GM21515 (cell line): ENCODE measurements at regions not wholly inside any gene's neighbourhood (a gene's known extent, or its start where the extent isn't known, plus 50 kb on each side); places are given as distances from the start of the nearest gene placed in this dataset.
"Not testable (repeated sequence)": the region's sequence is repeated elsewhere in the genome, so short reads cannot be mapped to it uniquely, and the experiment has no call there.

Experiments used
- ATAC-seq: cut with Tn5 transposase; IDR thresholded peaks from one replicate; pipeline ENCODE4 v1.9.1; 2021; ENCODE audit not compliant: unreplicated experiment

DNA sequence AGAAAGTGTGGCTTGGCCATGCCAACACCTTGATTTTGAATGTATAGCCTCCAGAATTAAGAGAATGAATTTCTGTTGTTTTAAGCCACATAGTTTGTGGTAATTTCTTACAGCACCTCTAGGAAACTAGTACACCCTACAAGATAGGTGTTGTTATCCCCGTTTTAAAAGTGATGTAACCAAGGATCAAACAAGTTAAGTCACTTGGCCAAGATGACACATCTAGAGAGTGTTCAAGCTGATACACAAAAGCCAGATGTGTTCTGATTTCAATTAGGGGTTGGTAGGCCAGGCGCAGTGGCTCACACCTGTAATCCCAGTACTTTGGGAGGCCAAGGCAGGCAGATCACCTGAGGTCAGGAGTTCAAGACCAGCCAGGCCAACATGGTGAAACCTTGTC is 396.5 kb upstream of the SOX9 start:
- no peak for ATAC-seq

DNA sequence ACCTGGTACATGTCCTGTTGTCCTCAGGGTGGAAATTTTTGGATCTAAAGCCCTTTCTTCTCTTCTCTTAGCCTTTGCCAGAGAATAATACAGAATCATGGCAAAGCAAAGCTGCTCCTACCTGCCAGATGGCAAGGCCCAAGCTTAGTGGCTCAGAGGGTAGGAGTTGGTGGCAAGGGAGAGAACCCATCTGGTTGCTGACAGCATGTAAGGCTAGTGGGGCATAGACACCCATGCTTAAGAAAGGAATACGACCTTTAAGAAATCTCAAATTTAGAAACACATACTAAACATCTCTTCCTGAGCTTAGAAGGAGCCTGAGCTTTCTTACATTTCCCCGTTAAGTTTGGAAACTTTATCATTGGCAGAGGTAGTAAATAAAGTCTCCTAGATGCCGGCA is 395.0 kb upstream of the SOX9 start:
- no peak for ATAC-seq

DNA sequence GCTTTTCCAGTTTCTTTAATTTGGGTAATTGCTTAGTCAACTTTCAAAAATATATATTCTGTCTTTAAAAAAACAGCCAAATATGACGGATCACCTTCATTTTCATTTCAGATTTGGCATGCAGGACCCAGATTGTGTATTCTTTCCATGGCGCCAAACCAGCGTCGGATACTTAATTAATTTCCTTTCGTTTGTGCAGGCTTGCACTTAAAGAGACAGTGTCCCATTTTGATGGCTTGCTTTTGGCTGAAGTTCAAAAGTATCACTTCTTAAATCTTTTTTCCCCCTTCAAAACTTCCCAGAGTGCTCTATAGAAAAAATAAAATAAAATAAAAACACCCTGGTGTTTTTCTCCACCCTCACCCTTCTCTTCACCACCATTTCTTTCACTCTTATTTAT is 394.5 kb upstream of the SOX9 start:
- ATAC-seq = no peak

DNA sequence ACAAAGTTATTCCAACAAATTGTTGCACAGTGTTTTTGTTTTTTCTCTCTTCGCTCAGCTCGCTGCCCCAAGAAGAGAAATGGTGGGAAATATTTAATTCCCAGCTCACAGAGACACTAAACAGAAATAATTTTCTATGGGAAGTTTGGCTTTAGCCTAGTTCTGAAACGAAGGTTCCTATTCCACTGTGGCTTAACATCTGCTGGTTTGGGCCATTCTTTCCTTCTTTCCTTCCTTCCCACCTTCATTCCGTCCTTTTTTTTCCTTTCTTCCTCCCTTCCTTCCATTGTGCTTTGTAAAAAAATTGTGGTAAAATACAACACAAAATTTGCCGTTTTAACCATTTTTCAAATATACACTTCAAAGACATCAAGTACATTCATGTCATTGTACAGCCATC is 393.5 kb upstream of the SOX9 start:
- ATAC-seq = no peak

DNA sequence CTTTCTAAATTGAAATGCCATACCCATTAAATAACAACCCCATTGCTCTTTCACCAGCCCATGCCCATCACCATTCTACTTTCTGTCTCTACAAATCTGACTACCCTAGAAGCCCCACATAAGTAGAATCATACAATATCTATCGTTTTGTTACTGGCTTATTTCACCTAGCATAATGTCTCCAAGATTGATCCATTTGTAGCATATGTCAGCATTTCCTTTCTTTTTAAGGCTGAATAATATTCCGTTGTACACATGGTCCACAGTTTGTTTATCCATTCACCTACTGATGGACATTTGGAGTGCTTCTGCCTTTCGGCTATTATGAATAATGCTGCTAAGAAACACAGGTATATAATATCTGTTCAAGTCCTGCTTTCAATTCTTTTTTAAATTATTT is 393.1 kb upstream of the SOX9 start:
- ATAC-seq = no peak

DNA sequence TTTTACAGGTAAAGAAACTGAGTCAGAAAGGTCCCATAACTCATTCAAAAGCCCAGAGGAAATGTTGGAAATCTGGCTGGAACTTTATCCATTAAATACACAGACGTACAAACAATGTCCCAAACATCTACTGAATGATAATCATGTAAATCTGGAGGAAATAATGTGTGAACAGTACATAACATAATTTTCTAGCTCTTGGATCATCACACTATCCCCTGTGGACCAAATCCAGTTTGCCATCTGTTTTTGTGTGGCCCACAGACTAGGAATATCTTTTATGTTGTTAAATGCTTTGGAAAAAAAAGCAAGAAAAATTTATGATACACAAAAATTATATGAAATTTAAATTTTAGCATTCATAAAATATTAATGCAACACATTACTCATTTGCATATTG is 389.9 kb upstream of the SOX9 start:
- ATAC-seq = no peak

DNA sequence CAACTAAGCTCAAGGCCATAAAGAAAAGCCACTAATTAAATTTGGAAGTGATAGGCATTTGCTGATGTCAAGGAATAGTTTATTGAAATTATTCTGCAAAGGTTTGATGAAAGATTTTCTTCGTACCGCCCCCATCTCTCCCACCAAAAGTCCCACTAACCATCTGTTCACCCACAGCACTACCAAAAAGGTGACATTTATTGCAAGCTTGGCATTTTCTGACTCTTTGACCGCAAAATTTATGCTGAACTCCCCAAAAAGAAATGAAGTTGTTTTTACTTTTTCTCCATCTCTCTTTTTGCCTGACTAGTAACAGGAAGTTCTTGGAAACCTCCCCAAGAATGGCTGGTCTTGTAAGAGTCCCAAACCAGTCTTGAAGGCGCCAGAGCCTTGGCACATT is 384.9 kb upstream of the SOX9 start:
- ATAC-seq = no peak

DNA sequence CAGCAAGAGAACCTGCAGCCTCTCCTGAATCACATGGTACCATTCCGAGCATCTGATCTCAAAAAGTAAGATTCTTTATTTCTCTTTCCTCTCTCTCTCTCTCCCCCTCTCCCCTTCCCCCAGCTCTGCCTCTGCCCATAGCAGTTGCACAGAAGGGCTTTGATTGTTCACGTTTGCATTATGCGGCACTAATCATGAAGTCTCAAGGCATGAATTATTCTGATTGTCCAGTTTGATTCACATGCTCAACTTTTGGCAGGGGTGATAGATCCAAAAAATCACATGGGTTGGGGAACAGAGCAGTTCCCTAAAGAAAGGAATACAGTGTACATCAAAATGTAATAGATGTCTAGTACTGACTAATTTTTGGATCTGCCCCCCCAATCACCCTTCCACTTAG is 380.0 kb upstream of the SOX9 start:
- no peak for ATAC-seq

DNA sequence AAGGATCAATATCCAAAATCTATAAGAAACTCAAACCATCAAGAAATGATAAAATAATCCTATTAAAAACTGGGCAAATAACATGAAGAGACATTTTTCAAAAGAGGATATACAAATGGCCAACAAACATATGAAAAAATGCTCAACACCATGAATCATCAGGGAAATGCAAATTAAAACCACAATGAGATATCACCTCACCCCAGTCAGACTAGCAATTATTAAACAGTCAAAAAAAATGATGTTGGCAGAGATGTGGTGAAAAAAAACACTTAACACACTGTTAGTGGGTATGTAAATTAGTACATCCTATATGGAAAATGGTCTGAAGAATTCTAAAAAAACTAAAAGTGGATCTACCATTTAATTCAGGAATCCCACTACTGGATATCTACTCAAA is 379.0 kb upstream of the SOX9 start:
- no peak for ATAC-seq

DNA sequence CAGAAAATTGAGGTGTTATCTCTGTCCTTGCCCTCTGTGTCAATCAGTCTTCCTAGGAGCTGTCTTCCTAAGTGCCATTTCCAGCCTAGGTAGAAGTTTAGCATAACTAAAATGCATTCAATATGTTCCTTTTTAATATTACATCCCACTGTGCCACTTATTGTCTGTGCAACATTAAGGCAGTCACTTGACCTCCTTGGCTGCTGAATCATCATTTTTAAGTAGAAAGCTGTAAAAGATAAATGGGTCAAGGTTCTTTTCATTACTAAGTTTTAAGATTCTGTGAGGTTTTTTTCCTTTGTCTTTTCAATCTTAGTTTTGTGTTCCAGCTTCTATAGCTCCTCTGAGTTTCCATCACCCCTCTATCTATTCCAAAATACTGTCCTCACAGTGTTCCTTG is 371.9 kb upstream of the SOX9 start:
- ATAC-seq = no peak

DNA sequence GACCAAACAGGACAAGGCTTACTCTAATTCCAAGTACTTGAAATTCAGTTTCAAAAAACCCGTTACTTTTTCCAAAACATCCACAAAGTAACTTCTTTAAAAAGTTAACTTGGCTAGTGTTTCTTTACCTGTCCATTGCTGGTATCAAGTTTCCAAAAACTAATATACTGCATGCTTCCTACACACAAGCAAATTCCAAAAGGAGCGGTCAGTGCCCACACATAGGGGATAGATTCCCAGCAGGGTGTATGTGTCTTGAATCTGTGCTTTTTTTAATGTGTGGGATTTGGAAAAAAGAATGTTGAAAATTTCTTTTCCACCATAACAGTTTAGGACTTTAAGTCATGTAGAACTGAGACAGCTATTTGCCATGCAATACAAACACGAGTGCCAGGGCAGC is 367.8 kb upstream of the SOX9 start:
- no peak for ATAC-seq

DNA sequence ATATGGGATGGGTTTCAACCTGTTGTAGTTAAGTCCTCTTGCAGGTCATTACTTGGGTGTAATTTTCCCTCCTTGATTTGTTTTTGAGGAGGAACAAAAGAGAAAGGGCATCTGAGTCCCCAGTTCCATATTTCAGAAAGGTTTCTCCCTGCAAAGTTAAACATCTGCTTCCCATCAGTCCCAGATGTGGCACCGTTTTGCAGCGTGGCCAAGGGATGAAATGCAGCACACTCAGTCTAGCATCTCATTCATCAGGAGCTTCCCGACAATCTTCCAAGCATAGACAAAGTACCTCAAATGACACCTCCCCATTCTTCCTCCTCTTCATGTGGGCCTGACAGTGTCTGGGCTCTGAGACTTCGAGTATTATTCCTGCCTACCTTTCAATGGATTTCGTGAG is 363.7 kb upstream of the SOX9 start:
- no peak for ATAC-seq

DNA sequence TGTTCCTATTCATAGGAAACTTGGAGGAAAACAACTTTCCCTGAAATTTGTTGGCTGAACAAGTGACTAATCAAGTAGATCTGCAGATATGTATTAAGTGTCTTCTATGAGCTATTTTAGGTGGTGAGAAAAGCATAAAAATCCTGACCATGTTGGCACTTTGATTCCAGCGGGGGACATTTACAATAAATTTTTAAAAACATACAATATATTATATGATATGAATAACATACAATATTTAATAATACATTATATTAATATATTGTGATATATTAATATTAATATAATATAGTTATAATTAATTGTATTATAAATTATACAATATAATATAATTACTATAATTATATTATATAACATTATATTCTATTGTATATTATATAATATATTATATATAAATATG is 362.9 kb upstream of the SOX9 start:
- no peak for ATAC-seq

DNA sequence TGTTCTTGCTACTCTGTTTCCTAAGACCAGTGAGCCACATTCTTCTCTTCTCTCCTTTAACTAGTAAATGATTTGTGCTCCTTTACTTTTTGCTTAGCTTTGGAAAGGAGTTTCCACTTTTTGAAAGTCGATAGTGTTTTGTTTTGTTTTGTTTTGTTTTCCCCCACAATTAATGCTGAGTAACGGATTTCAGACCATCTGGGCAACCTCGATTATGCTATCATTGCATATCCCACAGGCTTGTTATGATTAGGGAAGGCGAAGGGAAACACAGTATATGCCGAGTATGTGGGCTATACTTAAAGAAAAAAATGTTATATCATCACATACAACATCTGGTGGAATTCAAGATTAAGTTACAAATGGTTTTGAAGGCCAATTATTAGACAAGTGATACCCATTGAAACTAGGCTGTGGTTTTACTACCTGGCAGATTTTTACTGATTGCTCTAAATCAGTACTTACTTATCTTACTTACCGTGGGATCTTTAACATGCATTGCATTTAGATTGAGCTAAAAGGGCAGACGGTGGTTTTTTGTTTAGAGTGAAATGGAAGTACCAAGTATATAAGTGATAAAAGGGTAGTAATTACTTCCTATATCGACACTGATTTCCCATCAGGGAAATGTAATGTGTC is 361.3 kb upstream of the SOX9 start:
- ATAC-seq = no peak

DNA sequence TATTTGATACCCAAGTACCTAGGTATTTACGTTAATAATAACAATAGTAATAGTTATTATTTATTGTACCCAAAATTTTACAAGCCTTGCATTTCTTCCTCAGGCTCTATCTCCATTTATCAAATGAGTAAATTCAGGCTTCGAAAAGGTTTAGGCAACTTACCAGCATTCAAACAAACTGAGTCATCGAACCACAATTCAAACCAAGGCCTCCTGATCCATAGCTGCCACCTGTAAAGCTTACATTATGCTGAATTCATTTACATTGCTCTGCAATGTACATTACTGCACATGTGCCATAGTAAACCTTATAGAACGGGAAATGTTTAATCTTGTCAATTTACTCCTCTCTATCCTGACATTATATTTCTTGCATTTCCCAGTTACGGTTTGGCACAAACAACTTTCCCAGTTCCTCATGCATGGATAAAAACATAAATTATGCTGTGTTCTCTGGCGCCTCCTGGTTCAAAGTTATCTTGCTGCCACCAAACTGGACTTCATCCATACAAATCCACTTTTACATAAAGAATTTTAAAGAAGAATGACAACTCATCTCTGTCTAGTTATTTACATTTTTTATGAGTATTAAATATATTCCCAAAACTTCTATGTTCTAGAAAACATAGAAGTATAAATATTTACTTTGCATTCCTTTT is 360.6 kb upstream of the SOX9 start:
- no peak for ATAC-seq

DNA sequence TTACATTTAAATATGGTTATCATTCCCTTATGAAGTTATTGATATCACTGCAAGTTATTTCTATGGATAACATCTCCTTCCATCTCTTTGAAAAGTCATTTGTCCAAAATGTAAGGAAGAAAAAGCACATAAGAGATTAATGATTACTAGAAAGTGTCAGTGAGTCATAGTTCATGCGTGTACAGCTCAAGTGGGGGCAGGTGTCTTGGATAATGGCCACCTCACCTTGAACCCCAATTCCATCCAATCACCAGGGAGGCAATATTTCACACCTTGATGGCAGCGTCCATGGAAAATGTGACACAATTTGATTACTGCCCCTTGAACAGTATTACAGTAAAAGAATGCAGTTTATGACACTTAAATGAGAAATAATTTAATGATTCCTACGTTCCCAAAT is 358.3 kb upstream of the SOX9 start:
- no peak for ATAC-seq

DNA sequence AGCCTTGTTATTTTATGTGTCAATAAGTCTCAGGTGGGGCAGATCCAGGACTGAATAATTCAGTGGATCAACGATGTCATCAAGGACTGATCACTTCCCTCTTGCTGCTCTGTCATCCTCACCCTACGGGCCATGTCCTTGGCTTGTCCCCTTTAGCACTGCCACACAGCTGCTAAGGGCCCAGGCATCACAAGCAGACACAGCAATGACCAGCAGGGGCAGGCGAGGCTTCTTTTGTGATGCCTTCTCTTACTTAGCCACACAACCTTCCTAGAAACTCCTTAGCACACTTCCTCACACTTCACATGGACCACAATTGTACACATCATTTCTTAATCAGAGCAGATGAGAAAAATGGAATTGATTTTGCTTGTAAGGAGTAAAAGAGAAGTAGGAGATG is 356.3 kb upstream of the SOX9 start:
- no peak for ATAC-seq

DNA sequence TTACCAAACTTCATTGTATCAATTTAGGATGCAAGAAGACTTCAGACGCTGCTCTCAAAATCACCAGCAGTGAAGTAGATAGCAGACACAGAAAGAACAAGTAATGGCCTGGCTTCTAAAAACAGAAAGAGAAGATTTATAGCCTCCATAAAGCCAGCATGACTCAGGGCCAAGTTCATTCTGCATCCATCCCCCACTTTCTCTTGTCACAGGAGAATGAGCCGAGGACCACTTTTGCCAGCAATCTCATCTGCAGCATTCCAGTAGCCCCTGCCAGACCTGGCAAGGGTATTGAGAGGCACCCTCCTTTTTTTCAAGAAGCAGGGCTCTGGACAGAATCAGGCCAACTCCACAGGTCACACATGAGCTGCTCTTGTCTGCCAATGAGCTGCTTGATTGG is 355.4 kb upstream of the SOX9 start:
- ATAC-seq = no peak

DNA sequence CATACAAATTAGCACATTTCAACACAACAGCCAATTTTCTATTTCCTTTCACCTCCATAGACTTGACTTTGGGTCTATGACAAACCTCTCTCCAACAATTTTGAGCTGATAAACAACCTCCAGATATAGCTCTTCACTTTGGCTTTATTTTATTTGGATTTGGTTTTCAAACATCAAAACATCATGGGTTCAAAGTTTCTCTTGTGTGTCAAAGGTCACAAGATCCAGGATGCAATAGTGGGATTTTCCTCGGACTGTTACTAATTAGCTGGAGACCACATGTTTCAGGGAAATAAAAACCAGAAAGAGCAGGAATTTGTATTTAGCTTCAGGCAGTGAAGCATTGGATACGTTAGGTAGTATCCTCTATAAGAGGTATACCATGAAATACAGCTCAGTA is 351.0 kb upstream of the SOX9 start:
- ATAC-seq = no peak

DNA sequence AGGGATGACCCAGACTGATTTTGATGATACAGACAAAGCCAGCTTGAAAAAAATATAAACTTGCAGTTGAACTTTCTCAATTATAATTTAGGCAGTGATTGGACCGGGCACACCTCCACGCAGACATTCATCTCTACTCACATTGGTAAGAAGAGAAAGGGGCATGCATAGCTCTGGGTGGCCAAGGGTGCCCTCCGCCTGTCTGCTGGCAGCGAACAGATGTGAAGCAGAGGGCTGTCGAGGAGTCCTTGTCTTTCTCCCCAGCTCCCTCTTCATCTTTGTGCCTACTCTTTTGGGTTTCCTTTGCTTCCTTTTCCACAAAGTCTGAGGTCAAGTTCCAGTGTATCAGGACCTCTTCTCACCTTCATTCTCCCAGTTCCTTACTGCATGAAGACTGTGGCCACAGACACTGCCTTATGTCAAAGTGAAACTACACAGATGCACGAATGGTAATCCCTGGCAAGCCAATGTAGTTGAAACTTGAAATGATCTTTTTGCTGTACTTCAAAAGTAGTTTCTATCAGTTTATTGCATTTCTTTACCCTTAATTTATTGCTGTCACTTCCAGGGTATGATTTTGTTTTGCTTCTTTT is 343.7 kb upstream of the SOX9 start:
- no peak for ATAC-seq

DNA sequence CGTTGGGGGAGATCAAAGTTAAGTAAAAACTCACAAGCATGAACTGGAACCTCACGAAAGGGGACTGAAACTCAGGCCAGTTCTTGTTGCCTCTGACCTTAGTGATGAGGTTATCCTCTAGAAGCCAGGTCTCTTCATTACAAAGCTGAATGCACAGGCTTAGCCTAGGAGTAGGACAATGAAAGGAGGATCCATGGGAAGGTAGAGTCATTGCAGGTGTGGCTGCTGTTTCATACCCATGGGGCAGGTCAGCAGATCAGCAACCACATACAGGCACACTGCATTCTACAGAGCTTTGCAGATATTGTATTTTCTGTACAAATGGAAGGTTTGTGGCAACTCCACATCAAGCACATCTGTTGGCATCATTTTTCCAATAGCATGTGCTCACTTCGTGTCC is 341.3 kb upstream of the SOX9 start:
- no peak for ATAC-seq

DNA sequence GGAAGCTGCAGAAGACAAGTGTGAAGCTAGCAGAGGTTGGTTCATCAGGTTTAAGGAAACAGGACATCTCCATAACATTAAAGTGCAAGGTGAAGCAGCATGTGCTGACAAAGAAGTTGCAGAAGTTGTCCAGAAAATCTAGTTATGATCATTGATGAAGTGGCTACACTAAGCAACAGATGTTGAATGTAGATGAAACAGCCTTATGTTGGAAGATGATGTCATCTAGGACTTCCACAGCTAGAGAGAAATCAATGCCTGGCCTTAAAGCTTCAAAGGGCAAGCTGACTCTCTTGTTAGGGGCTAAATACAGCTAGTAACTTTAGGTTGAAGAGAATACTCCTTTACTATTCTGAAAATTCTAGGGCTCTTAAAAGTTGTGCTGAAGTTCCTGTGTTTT is 340.2 kb upstream of the SOX9 start:
- no peak for ATAC-seq

DNA sequence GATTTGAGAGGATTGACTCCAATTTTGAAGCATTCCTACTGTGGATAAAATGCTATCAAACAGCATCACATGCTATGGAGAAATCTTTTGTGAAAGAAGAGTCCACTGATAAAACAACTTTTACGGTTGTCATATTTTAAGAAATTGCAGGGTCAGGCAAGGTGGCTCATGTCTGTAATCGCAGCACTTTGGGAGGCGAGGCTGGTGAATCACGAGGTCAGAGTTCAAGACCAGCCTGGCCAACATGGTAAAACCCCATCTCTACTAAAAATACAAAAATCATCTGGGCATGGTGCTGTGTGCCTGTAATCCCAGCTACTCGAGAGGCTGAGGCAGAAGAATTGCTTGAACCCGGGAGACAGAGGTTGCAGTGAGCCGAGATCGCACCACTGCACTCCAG is 338.8 kb upstream of the SOX9 start:
- not testable (repeated sequence) for ATAC-seq
